LNCAP (cell line): ENCODE measurements at regions not wholly inside any gene's neighbourhood (a gene's known extent, or its start where the extent isn't known, plus 50 kb on each side); places are given as distances from the start of the nearest gene placed in this dataset.

Experiments
- TF ChIP-seq, protein P1 (sequence below): fragments of 450-650 bp; IDR thresholded peaks from 2 replicates; pipeline ENCODE4 v1.5.1; 2017; ENCODE audit warnings: mild to moderate bottlenecking

GRCh38 chr3:73120710-73121109 is 59.3 kb downstream of the EBLN2 start:
- TF ChIP-seq, protein P1, sequence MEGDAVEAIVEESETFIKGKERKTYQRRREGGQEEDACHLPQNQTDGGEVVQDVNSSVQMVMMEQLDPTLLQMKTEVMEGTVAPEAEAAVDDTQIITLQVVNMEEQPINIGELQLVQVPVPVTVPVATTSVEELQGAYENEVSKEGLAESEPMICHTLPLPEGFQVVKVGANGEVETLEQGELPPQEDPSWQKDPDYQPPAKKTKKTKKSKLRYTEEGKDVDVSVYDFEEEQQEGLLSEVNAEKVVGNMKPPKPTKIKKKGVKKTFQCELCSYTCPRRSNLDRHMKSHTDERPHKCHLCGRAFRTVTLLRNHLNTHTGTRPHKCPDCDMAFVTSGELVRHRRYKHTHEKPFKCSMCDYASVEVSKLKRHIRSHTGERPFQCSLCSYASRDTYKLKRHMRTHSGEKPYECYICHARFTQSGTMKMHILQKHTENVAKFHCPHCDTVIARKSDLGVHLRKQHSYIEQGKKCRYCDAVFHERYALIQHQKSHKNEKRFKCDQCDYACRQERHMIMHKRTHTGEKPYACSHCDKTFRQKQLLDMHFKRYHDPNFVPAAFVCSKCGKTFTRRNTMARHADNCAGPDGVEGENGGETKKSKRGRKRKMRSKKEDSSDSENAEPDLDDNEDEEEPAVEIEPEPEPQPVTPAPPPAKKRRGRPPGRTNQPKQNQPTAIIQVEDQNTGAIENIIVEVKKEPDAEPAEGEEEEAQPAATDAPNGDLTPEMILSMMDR = no peak

DNA sequence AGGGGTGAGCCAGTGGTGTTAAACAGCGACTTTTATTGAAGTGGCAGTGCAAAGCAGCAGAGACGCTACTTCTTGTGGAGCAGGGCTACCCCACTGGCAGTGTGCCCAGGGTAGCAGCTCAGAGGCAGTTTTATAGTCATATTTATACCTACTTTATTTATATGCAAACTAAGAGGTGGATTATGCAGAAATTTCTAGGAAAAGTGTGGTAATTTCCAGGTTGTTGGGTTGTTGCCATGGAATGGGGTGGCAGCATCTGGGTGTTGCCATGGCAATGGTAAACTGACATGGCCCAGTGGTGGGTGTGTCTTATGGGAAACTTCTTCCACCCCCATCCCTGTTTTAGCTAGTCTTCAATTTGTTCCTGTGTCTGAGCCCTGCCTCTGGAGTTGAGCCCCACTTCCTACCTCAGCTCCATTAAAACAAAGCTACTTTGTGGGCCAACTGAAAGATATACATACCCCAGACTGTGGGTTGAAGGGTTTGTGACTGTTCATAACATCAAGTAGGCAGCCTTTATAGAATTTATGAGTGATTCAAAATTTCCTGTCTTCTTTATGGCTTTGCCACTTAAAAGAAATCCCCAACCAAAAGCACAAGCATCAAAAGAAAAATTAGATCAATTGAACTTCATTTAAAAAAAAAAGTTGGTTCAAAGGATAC is 60.3 kb downstream of the EBLN2 start:
- TF ChIP-seq, protein P1 = no peak

GRCh38 chr3:73134034-73134433 is 72.6 kb downstream of the EBLN2 start:
- TF ChIP-seq, protein P1 = no peak

DNA sequence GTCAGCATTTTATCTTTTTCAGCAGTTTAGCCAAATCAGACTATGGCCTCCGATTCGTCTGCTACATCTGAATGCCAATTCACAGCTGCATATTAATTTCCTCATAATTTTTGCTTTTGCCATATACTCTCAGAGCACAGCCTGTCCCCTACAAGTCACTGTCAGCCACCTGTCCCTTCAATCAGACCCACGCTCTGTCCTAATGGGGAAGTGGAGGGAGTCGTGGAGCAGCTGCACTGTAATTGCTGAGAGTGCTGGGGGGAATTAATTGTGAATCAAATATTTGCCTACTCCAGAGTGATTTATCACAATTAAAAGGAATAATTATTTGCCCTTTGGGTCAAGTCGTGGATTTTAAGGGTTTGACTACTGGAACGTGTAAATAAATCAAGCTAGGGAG is 75.5 kb downstream of the EBLN2 start:
- TF ChIP-seq, protein P1 = no peak

DNA sequence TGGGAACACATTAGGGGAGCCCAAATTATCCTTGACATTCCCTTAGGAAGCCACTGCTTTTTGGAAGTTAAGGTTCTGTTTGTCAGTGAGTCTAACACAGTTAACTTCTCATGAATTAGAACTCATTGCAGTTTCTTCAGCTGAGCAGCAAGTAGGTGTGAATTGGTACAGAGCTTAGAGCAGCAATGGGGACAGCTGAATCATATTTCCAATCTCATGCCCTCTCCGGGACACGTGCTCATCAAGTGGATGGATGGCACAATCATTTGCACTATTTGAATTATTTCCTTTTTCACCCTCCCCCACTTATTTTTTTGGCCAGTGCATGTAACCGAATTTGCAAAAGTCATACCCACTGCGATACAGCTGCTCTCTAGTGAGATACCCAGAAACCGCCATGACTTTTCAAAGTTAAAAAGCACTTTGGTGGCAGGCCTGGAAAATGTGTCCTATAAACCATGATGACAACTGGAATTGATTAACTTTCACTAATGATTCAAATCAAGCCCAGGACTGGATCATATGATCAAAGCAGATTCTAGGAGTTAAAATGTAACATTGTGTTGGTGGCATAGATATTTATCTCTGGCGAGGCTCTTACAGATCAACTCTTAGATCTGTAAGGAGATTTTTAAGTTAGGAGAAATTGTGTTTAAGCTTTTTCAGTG is 76.4 kb downstream of the EBLN2 start:
- TF ChIP-seq, protein P1 = no peak

GRCh38 chr3:73140772-73141442 is 79.4 kb downstream of the EBLN2 start:
- TF ChIP-seq, protein P1 = no peak

- TF ChIP-seq, protein P1 = no peak
Measured at GRCh38 chr3:73141525-73141924, 80.1 kb downstream of the EBLN2 start.
